ENCODE measurements at regions not wholly inside any gene's neighbourhood (a gene's known extent, or its start where the extent isn't known, plus 50 kb on each side); places are given as distances from the start of the nearest gene placed in this dataset.

GRCh38 chr6:55993418-55993817 lies 118.0 kb upstream of the BMP5 start:
- DNase-seq (ENCODE audit: extremely low read depth, low read depth), result no peak
- no peak for TF ChIP-seq CTCF (IDR thresholded peaks at IDR 0.05; ENCODE audit: low read depth, low read length, missing control alignments)
- H3K4me3 ChIP-seq (replicated peaks; ENCODE audit: low read depth, low read length), result no peak overlapping the region

- no peak for TF ChIP-seq CTCF (IDR thresholded peaks at IDR 0.05; ENCODE audit: low read depth, low read length, missing control alignments)
- no peak overlapping the region for H3K4me3 ChIP-seq (replicated peaks; ENCODE audit: low read depth, low read length)
- DNase-seq (ENCODE audit: extremely low read depth, low read depth), result no peak
Observed at GRCh38 chr6:55992546-55992945, 117.2 kb upstream of the BMP5 start.

GRCh38 chr6:55985309-55985708 lies 109.9 kb upstream of the BMP5 start:
- no peak for TF ChIP-seq CTCF (IDR thresholded peaks at IDR 0.05; ENCODE audit: low read depth, low read length, missing control alignments)
- no peak for DNase-seq (ENCODE audit: extremely low read depth, low read depth)
- no peak overlapping the region for H3K4me3 ChIP-seq (replicated peaks; ENCODE audit: low read depth, low read length)

GRCh38 chr6:55983861-55984260 lies 108.5 kb upstream of the BMP5 start:
- no peak overlapping the region for H3K4me3 ChIP-seq (replicated peaks; ENCODE audit: low read depth, low read length)
- no peak for DNase-seq (ENCODE audit: extremely low read depth, low read depth)
- no peak for TF ChIP-seq CTCF (IDR thresholded peaks at IDR 0.05; ENCODE audit: low read depth, low read length, missing control alignments)

DNA sequence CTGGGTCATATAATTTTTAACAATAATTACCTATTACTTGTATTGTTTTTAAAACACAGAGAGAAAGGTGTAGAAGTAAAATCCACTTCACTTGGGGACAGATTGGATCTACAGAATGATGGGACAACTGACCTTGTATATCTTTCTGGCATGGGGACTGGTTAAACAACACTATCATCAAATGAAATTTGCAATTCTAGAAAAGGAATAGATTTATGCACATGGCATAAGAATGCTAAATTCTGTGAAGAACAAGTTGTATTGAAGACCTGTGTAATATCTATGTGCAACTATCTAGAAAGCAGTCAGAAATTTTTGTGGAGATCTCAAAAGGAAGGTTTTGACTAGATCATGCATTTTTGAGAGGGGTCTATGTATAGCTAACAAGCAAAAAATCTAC lies 106.3 kb upstream of the BMP5 start:
- TF ChIP-seq CTCF (IDR thresholded peaks at IDR 0.05; ENCODE audit: low read depth, low read length, missing control alignments), result no peak
- DNase-seq (ENCODE audit: extremely low read depth, low read depth), result no peak

GRCh38 chr6:55980627-55981211 lies 105.3 kb upstream of the BMP5 start:
- no peak overlapping the region for H3K4me3 ChIP-seq (replicated peaks; ENCODE audit: low read depth, low read length)
- peak; percentile 41 for TF ChIP-seq CTCF (IDR thresholded peaks at IDR 0.05; ENCODE audit: low read depth, low read length, missing control alignments)
- peak; percentile 37 for DNase-seq (ENCODE audit: extremely low read depth, low read depth)

More for the DNA sequence above, 106.3 kb upstream of the BMP5 start:
- no peak overlapping the region for H3K4me3 ChIP-seq (replicated peaks; ENCODE audit: low read depth, low read length)

GRCh38 chr6:55979526-55979925 lies 104.1 kb upstream of the BMP5 start:
- H3K4me3 ChIP-seq (replicated peaks; ENCODE audit: low read depth, low read length), result no peak overlapping the region
- no peak for TF ChIP-seq CTCF (IDR thresholded peaks at IDR 0.05; ENCODE audit: low read depth, low read length, missing control alignments)
- DNase-seq (ENCODE audit: extremely low read depth, low read depth), result no peak

Data from HFF-Myc (cell line).